DMS53 (cell line): ENCODE measurements at regions not wholly inside any gene's neighbourhood (a gene's known extent, or its start where the extent isn't known, plus 50 kb on each side); places are given as distances from the start of the nearest gene placed in this dataset.

Source experiments
- DNase-seq: peaks from one replicate; lab custom pipeline; 2025; lab: John Stamatoyannopoulos, UW

DNA sequence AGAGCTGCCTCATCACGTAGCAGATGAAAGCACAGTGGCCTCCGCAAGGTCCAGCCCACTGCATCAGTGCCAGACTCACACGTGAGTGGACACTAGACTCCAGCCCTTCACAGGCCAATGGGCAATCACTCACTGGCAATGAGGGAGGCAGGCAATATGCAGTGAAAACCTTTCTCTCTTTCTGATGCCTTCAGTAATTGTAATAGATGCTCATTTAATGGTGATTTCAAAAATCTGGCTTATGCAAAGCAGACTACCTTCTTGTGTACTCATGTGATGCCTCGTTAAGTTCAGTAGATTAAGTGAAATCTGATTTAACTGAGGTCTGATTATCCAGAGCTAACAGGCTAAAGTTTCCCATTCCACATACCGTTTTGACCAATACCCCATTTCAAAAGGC lies 546.9 kb downstream of the MIAT start:
- DNase-seq, result no peak

- DNase-seq, result no peak
Measured at GRCh38 chr22:27204817-27205216, 547.4 kb downstream of the MIAT start.

DNA sequence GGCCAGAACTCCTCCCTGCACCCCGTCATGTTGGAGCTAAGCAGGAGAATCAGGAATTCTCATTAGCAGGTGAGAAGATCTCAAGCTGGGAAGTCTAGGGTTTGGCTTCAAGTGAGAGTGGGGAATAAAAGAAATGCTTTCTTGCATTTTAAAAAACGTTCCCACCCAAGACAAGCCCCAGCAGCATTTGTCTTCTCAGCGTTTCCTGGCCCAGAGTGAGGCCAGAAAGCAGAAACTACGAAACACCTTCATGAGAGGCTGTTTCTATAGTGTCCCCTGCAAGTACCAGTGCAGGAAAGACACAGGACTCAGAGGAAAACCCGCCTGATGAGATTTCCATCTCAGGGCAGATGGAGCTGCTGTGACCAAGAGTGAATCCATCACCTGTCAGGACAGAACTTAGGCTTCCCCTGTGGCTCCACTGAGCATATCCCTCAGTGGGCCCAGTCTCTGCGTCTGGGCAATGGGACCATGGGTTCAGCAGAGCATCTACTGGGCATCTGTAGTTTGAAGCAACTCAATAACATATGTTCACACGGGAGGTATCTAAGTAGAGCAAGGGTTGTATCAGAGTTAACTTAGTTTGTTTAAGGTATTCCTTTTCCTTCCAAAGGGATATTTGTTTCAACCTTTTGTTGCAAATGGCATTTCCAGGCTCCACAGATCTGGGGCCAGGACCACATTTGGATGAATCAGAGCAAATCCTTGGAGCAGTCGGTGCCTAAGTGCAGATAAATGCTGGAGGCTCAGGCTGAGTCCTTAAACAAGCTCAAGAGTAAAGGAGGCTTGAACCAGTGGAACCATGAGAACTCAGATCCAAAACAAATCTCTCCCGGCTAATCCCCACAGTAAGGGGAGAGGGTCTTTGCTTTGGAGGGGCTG lies 548.3 kb downstream of the MIAT start:
- no peak for DNase-seq

GRCh38 chr22:27206374-27207133 lies 549.2 kb downstream of the MIAT start:
- DNase-seq, result no peak

- no peak for DNase-seq
Measured at GRCh38 chr22:27207266-27207665, 549.9 kb downstream of the MIAT start.

- peak; percentile 2 for DNase-seq
Measured at GRCh38 chr22:27207907-27208306, 550.5 kb downstream of the MIAT start.

- DNase-seq, result no peak
Measured at GRCh38 chr22:27210111-27210730, 552.8 kb downstream of the MIAT start.

DNA sequence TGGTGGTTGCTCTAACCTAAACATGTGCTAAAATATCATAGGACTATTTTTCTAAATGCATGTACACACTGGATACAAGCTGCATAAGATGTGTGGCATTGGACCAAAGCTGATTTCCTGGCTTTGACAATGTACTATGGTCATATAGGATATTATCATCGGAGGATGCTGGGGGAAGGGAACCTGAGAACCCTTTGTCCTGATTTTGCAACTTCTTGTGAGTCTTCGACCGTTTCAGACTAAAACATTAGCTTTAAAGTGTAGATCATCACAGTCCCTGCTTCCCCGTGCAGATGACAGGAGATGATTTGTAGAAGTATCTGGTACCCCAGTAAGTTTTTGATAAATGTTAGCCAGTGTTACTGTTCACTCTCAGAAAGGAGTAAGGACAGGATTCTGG lies 554.7 kb downstream of the MIAT start:
- no peak for DNase-seq

- peak; percentile 24 for DNase-seq
Measured at GRCh38 chr22:27212617-27213177, 555.3 kb downstream of the MIAT start.

- DNase-seq, result no peak
Measured at GRCh38 chr22:27213294-27213693, 555.9 kb downstream of the MIAT start.

DNA sequence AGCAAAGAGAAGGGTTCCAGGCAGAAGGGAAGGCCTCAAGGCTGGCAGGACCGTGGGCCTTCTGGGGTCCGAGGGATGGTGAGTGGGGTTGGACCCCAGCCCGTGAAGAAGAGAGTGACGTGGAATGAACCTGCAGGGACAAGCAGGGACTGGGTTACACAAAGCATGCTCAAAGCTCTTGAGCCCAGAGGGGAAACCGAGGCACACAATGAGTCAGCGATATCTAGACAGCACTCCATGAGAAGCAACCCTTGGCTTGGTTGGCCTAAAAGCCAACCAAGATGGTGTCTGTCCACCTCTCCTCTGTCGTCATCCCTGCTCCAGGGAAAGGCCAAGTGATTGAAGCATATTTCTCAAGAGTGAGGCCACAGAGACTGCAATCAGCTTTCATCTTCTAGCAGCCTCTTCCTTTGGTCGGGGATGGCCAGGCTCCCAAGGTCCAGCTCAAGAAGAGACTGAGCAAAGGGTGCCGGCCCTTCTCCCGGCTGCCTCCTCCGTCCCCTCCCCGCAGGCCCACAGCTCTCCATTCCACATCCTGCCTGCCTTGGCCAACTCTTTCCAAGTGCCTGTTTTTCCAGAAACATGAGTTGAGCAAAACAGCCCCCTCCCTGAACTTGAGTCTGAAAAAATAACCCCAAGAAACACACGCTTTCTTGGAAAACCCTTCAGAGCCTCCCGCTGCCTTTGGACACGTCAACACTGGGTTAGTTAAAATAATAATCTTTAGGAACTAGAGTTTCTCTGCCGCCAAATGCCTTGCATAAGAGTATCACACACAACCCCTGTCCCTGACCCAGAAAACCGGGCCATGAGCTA lies 556.6 kb downstream of the MIAT start:
- no peak for DNase-seq

GRCh38 chr22:27214691-27215090 lies 557.3 kb downstream of the MIAT start:
- no peak for DNase-seq

- no peak for DNase-seq
Measured at GRCh38 chr22:27215871-27216270, 558.5 kb downstream of the MIAT start.

DNA sequence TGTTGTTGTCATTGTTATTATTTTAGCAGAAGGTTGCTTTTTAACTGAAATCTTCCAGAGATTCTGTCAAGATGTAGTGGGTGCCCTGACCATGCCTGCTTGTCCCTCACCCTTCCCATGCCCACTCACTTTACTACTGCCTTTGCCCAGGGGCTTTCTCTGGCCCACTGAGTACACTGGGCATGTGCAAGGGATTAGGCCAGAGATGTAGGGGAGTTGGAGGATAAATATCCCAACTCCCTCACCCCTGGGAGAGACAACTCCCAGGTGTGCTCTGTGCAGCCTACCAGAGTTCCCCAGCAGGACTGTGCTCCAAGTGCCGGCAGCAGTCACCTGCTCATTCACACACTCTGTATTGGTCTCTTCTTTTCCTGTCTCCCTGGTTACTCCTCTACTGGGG lies 559.1 kb downstream of the MIAT start:
- DNase-seq, result no peak

- no peak for DNase-seq
Measured at GRCh38 chr22:27217154-27217553, 559.8 kb downstream of the MIAT start.

DNA sequence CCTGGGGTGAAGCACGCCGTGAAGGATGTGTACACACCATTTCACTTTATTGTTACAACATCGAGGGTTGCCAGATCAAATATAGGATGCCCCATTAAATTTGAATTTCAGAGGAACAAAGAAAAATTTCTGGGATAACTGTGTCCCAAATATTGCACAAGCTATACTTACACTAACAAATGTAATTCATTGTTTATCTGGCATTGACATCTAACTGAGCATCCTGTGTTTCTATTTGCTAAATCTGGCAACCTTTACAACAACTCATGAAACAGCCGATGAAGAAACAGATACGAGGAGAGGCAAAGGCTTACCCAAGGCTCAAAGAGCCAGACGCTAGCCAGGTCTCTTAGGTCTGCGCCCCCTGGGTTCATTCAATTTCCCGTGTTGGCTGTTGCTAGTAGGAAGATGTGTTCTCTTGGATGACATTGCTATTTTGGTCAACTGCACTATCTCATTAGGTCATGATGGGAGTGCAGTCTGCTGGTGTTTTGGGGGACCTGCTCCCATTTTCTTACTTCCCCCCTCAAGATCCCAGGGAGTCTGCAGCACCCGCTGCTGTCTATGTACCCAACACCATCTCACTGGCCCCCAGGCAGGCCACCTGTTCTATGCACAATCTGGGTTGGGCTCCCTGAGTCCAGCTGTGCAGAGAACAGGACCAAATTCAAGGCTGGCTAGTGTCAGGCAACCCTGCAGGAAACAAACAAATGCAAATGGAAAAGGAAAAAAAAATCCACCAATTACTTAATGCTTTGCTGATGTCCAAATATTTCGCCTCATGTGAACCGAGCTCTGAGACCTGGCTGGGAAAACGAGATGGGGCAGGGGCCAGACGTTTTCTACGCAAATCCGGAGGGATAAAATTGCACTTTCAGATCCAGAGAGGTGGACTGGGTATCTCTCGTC lies 560.9 kb downstream of the MIAT start:
- DNase-seq, result no peak

GRCh38 chr22:27219036-27219435 lies 561.6 kb downstream of the MIAT start:
- DNase-seq, result no peak

DNA sequence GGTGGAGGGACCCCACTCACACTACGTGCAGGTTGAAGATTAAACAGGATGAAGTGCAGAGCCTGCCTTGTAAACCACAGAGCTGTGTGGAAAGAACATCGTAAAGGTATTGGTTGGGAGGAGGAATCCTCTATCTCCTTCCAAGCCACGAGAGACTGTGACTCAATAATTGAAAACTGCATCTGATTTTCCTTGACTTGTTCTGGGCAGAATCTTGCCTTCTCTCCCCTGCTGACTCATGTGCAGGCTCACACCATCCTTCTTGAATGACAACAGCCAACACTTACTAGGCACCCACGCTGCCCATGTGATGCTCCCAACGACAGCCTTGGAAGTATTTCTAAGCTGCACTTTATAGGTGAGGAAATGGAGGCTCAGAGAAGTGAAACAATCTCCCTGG lies 563.0 kb downstream of the MIAT start:
- DNase-seq, result no peak

DNA sequence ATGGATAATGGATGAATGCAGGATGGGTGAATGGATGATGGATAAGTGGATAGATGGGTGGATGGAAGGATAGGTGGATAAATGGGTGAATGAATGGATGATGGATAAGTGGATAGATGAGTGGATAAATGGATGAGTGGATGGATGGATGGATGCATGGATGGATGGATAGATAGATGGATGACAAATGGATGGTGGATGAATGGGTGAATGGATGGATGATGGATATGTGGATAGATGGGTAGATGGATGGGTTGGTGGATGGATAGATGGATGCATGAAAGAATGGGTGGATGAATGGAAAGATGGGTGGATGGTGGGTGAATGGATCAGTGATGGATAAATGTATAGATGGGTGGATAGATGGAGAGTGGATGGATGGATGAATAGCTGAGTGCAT lies 564.8 kb downstream of the MIAT start:
- no peak for DNase-seq

- no peak for DNase-seq
Measured at GRCh38 chr22:27223317-27224177, 566.2 kb downstream of the MIAT start.
